Gastrocnemius medialis (tissue), 4 donors: ENCODE measurements at regions not wholly inside any gene's neighbourhood (a gene's known extent, or its start where the extent isn't known, plus 50 kb on each side); places are given as distances from the start of the nearest gene placed in this dataset.

ENCODE experiments used
- CTCF ChIP-seq, 5 experiments: fragments of 450-650 bp in 3 of 5; fragments of 200-600 bp in 2 of 5; sonication (generic) in 2 of 5; IDR thresholded peaks in 4 of 5; conservative IDR thresholded peaks in 1 of 5; 1 replicate in 4 of 5; 2 replicates in 1 of 5; pipeline ENCODE4 v1.5.1; 2016 to 2019; ENCODE audit warnings: antibody characterized with exemption in 5 of 5, mild to moderate bottlenecking in 3 of 5, moderate library complexity in 3 of 5
- POLR2A ChIP-seq, 2 donors: fragments of 450-650 bp; IDR thresholded peaks; one replicate each; pipeline ENCODE4 v1.6.1; 2017; ENCODE audit warnings: antibody characterized with exemption in 2 of 2, mild to moderate bottlenecking in 2 of 2, moderate library complexity in 2 of 2

GRCh38 chr3:65077124-65077523 is 389.3 kb upstream of the ADAMTS9 start:
- no peak for TF ChIP-seq CTCF (IDR thresholded peaks at IDR 0.05 in 4 of 5, conservative IDR thresholded peaks at IDR 0.05 in 1 of 5)
- no peak for TF ChIP-seq POLR2A (IDR thresholded peaks at IDR 0.05)
